ENCODE measurements at regions not wholly inside any gene's neighbourhood (a gene's known extent, or its start where the extent isn't known, plus 50 kb on each side); places are given as distances from the start of the nearest gene placed in this dataset.

GRCh38 chr2:157172239-157172638 is 85.3 kb upstream of the GALNT5 start:
- no peak for TF ChIP-seq POLR2AphosphoS5 (IDR thresholded peaks at IDR 0.05; ENCODE audit: borderline replicate concordance, low read depth, low read length)
- no peak for TF ChIP-seq EZH2 (IDR thresholded peaks at IDR 0.05)

All from SK-N-MC (cell line).